SH-SY5Y (cell line): ENCODE measurements at regions not wholly inside any gene's neighbourhood (a gene's known extent, or its start where the extent isn't known, plus 50 kb on each side); places are given as distances from the start of the nearest gene placed in this dataset.

ENCODE experiments used
- GATA2 ChIP-seq: IDR thresholded peaks from 2 replicates; pipeline ENCODE4 v1.6.1; 2011; ENCODE audit warnings: mild to moderate bottlenecking, low read depth, low read length
- GATA3 ChIP-seq: IDR thresholded peaks from 2 replicates; pipeline ENCODE4 v1.6.1; 2011; ENCODE audit warnings: low read depth, mild to moderate bottlenecking, low read length, moderate library complexity

GRCh38 chr2:153532140-153532539 lies 53.6 kb upstream of the RPRM start:
- TF ChIP-seq GATA3 (no peak), GATA2 (no peak)

- TF ChIP-seq GATA3 = no peak
- no peak for TF ChIP-seq GATA2
Measured at GRCh38 chr2:153536115-153536514, 57.6 kb upstream of the RPRM start.

DNA sequence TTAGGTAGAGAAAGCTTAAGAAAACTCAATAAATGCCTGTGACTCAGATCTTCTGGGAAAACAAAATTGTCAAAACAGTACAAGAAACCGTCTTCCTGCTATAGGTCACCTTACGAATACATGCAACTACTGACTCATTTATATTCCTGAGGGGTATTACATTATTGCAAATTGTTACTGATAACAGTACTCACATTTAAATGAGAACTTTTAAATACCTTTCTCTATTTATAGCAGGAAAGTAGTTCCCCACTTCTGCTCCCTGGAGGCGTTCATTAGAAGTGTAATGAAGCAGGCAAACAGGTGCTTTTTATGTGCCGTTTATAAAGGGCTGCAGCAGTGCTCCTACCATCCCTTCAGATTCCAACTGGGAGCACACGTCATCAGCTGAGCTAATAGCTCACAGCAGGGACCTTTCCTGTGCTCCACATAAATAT lies 65.1 kb upstream of the RPRM start:
- no peak for TF ChIP-seq GATA3
- TF ChIP-seq GATA2 = no peak

DNA sequence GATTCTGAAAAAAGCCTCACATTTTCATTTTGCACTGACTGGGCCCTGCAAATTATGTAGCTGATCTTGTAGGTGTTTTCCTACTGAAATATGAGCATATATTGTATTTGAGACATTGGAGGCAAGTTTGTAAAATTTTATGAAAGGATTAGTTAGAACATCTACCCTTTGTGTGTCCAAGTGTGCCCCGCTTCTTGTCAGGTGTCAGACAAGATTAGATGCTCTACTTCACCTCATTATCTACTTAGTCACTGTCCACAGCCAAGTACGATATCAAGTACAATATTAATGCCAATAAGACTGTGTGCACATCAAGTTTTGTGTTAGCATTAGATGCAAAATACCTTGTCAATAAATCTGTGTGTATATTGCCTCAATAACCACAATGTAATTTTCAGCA lies 67.8 kb upstream of the RPRM start:
- TF ChIP-seq GATA2 = no peak
- no peak for TF ChIP-seq GATA3

GRCh38 chr2:153548536-153548935 lies 70.0 kb upstream of the RPRM start:
- TF ChIP-seq GATA2 (no peak), GATA3 (no peak)

GRCh38 chr2:153551698-153552097 lies 73.1 kb upstream of the RPRM start:
- no peak for TF ChIP-seq GATA2
- TF ChIP-seq GATA3 = no peak

- TF ChIP-seq GATA3 (no peak), GATA2 (no peak)
Measured at GRCh38 chr2:153557211-153557610, 78.6 kb upstream of the RPRM start.

- TF ChIP-seq GATA2 (no peak), GATA3 (no peak)
Measured at GRCh38 chr2:153557714-153558113, 79.2 kb upstream of the RPRM start.

DNA sequence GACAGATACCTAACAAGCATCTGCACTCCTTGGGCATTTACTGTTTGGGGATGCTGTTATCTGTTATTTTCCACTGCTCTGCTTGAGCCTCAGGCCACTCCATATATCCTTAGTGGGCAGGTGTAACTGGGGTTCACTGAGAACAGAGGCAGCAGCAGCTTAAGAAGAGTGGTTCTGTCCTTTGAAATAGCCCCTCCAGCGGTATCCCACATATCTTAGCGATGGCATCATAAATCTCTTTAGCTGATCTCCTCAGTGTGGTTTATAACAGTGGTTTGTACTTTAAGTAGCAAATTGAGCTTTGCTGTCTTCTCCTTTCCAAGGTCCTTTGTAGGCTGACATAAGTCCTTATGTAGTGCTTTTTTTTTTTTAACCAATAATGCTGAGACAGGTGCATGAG lies 79.7 kb upstream of the RPRM start:
- no peak for TF ChIP-seq GATA3

- no peak for TF ChIP-seq GATA2
- TF ChIP-seq GATA3 = no peak
Measured at GRCh38 chr2:153567367-153567766, 88.8 kb upstream of the RPRM start.

DNA sequence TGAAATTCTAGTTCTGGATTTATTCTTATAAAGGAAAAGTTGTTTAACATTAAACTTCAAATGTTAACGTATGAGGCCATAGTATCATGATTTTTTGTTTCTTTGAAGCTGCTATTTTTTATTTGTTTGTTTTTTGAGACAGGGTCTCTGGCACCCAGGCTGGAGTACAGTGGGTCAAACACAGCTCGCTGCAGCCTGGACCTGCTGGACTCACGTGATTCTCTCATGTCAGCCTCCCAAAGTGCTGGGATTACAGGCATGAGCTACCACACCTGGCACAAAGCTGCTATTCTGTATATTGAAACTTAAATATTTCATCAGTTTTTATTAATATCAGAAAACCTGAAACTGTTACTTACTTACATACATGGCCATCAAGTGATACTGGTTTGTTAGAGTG lies 89.5 kb upstream of the RPRM start:
- no peak for TF ChIP-seq GATA3

DNA sequence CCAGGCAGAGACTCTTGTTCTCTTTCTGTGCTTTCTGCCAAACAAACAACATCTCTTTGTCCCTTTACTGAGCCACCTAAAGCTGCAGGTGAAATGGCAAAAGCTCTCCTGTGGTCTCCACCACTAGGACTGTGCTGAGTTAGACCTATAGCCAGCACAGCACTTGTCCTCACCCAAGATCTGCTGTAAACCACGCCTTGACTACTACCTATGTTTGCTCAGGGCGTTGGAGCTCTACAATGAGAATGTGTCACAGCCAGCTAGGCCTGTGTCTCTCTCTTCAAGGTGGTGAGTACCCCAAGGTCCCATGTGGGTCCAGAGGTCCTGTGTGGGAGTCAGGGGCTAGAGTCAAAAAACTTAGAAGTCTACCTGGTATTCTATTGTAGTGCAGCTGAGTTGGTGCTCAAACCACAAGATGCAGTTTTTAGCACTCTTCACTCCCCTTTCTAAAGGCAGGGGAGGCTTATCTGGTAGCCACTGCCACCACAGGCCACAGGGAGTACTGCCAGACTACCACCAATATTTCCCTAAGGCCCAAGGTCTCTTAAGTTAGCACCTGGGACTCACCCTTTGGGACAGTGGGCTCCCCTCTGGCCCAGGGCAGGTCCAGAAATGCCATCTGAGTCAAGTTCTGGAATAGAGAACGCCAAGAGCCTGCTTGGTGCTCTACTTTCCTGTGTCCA lies 96.8 kb upstream of the RPRM start:
- no peak for TF ChIP-seq GATA3
- TF ChIP-seq GATA2 = no peak

DNA sequence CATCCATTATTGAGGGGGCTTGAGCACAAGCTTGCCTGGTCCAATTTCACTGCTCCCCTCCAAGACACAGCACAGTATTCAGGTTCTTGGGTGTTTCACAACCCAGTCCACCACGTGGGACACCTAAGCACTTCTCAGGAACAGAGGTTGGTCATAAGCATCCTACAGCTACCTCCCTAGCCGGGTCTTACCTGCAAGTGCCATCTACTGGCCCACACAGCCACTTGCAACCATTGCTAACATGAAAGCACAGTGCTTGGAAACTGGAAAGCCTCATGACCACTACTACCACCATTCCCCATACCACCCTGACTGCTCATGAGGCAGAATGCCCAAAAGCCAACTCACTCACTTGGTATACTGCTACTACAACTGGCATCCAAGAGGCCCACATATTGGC lies 105.7 kb upstream of the RPRM start:
- TF ChIP-seq GATA2 (no peak), GATA3 (no peak)

GRCh38 chr2:153588408-153588807 lies 109.8 kb upstream of the RPRM start:
- TF ChIP-seq GATA3 (no peak), GATA2 (no peak)

- no peak for TF ChIP-seq GATA2
- no peak for TF ChIP-seq GATA3
Measured at GRCh38 chr2:153589586-153589985, 111.0 kb upstream of the RPRM start.

DNA sequence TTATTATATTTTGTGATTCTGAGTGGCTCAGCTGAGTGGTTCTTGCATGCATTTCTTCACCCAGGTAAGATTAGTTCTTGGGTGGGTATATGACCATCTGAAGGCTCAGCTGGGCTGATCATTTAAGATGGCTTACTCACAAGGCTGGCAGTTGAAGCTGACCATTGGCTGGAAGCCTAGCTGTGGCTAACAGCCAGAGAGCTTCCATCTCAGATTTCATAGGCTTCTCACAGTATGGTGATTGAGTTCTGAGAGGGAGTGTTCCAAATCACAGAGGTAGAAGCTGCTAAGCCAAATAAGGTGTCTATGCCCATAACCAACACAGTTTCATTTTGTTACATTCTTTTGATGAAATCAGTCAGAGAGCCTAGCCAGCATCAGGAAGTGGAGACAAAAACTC lies 117.4 kb upstream of the RPRM start:
- TF ChIP-seq GATA2 (no peak), GATA3 (no peak)
